CD4-positive, alpha-beta T cell treated with Interleukin-21 for 1 hour (primary cell): ENCODE measurements at regions not wholly inside any gene's neighbourhood (a gene's known extent, or its start where the extent isn't known, plus 50 kb on each side); places are given as distances from the start of the nearest gene placed in this dataset.
"Not testable (repeated sequence)": the region's sequence is repeated elsewhere in the genome, so short reads cannot be mapped to it uniquely, and the experiment has no call there.

ENCODE experiments used
- DNase-seq: peaks from one replicate; pipeline ENCODE4 v3.0.0-alpha.2; 2020

GRCh38 chr2:53610260-53610659 lies 157.3 kb upstream of the CHAC2 start:
- no peak for DNase-seq

GRCh38 chr2:53609551-53609950 lies 158.1 kb upstream of the CHAC2 start:
- no peak for DNase-seq

- no peak for DNase-seq
Measured at GRCh38 chr2:53608293-53608692, 159.3 kb upstream of the CHAC2 start.

GRCh38 chr2:53600815-53601214 lies 166.8 kb upstream of the CHAC2 start:
- DNase-seq: no peak

GRCh38 chr2:53586733-53587612 lies 180.6 kb upstream of the CHAC2 start:
- DNase-seq: not testable (repeated sequence)

- DNase-seq: no peak
Measured at GRCh38 chr2:53584986-53585385, 182.6 kb upstream of the CHAC2 start.

- no peak for DNase-seq
Measured at GRCh38 chr2:53583583-53583982, 184.0 kb upstream of the CHAC2 start.

GRCh38 chr2:53582556-53582955 lies 185.0 kb upstream of the CHAC2 start:
- DNase-seq: no peak

- no peak for DNase-seq
Measured at GRCh38 chr2:53576166-53576565, 191.4 kb upstream of the CHAC2 start.

- no peak for DNase-seq
Measured at GRCh38 chr2:53575721-53576124, 191.9 kb upstream of the CHAC2 start.

- DNase-seq: no peak
Measured at GRCh38 chr2:53572696-53573095, 194.9 kb upstream of the CHAC2 start.

GRCh38 chr2:53569957-53570727 lies 197.5 kb upstream of the CHAC2 start:
- no peak for DNase-seq

GRCh38 chr2:53568469-53568868 lies 199.1 kb upstream of the CHAC2 start:
- no peak for DNase-seq

- no peak for DNase-seq
Measured at GRCh38 chr2:53567073-53567472, 200.5 kb upstream of the CHAC2 start.

- no peak for DNase-seq
Measured at GRCh38 chr2:53562407-53562806, 205.2 kb upstream of the CHAC2 start.

GRCh38 chr2:53561155-53561554 lies 206.4 kb upstream of the CHAC2 start:
- no peak for DNase-seq

GRCh38 chr2:53559302-53559966 lies 208.2 kb upstream of the CHAC2 start:
- no peak for DNase-seq

- DNase-seq: no peak
Measured at GRCh38 chr2:53558867-53559266, 208.7 kb upstream of the CHAC2 start.

- DNase-seq: no peak
Measured at GRCh38 chr2:53549497-53549896, 218.1 kb upstream of the CHAC2 start.

- no peak for DNase-seq
Measured at GRCh38 chr2:53545604-53546003, 222.0 kb upstream of the CHAC2 start.

- no peak for DNase-seq
Measured at GRCh38 chr2:53544871-53545558, 222.6 kb upstream of the CHAC2 start.

- no peak for DNase-seq
Measured at GRCh38 chr2:53543083-53543482, 224.5 kb upstream of the CHAC2 start.
